Neural cell (in vitro differentiated cells): ENCODE measurements at regions not wholly inside any gene's neighbourhood (a gene's known extent, or its start where the extent isn't known, plus 50 kb on each side); places are given as distances from the start of the nearest gene placed in this dataset.

ENCODE experiments used
- H2AFZ ChIP-seq: fragments of 200-600, 300-800 bp; sonication (generic), shearing (Covaris generic); 2 replicates; pipeline ENCODE4 v1.6.0; 2014; ENCODE audit warnings: low read depth, mild to moderate bottlenecking, antibody characterized with exemption, low read length, moderate library complexity
- H3F3A ChIP-seq: fragments of 200-600 bp; shearing (Covaris generic); 2 replicates; pipeline ENCODE4 v1.6.1; 2016; ENCODE audit warnings: mild to moderate bottlenecking, moderate library complexity, mixed read lengths, antibody characterized with exemption, low read length; ENCODE audit not compliant: insufficient read depth, poor library complexity, severe bottlenecking
- H3K27ac ChIP-seq: fragments of 200-600, 300-800 bp; sonication (generic), shearing (Covaris generic); 2 replicates; pipeline ENCODE4 v1.5.1; 2014; ENCODE audit warnings: mild to moderate bottlenecking, low read length, moderate library complexity
- H3K27me3 ChIP-seq: fragments of 300-800, 200-600 bp; sonication (generic), shearing (Covaris generic); 2 replicates; pipeline ENCODE4 v1.6.0; 2014; ENCODE audit warnings: mild to moderate bottlenecking, low read depth, low read length, moderate library complexity; ENCODE audit not compliant: insufficient read depth
- H3K36me3 ChIP-seq: fragments of 300-800, 200-600 bp; sonication (generic), shearing (Covaris generic); 2 replicates; pipeline ENCODE4 v1.5.1; 2014; ENCODE audit warnings: mild to moderate bottlenecking, antibody characterized with exemption, low read length, moderate library complexity; ENCODE audit not compliant: insufficient read depth
- H3K4me2 ChIP-seq: fragments of 300-800, 200-600 bp; sonication (generic), shearing (Covaris generic); 2 replicates; pipeline ENCODE4 v1.6.0; 2014; ENCODE audit warnings: mild to moderate bottlenecking, low read length
- H3K4me3 ChIP-seq: fragments of 300-800, 200-600 bp; sonication (generic), shearing (Covaris generic); 2 replicates; pipeline ENCODE4 v1.5.1; 2014; ENCODE audit warnings: mild to moderate bottlenecking, low read length, moderate library complexity
- H3K79me2 ChIP-seq: fragments of 200-600 bp; shearing (Covaris generic); replicated peaks from 2 replicates; pipeline ENCODE4 v1.6.0; 2014; ENCODE audit warnings: mild to moderate bottlenecking, low read length, moderate library complexity; ENCODE audit not compliant: insufficient read depth
- H3K9ac ChIP-seq: fragments of 300-800, 200-600 bp; sonication (generic), shearing (Covaris generic); 2 replicates; pipeline ENCODE4 v1.6.1; 2016; ENCODE audit warnings: mild to moderate bottlenecking, low read length, mixed read lengths
- H3K9me2 ChIP-seq: fragments of 200-600 bp; shearing (Covaris generic); 2 replicates; pipeline ENCODE4 v1.6.1; 2016; ENCODE audit warnings: mild to moderate bottlenecking, low read length, mixed read lengths; ENCODE audit not compliant: insufficient read depth
- H3K9me3 ChIP-seq: fragments of 200-600, 300-800 bp; sonication (generic), shearing (Covaris generic); 2 replicates; pipeline ENCODE4 v1.6.1; 2016; ENCODE audit warnings: mild to moderate bottlenecking, mixed run types, low read length, moderate library complexity, mixed read lengths
- H4K20me1 ChIP-seq: fragments of 200-600 bp; shearing (Covaris generic); 2 replicates; pipeline ENCODE4 v1.6.1; 2016; ENCODE audit warnings: mild to moderate bottlenecking, mixed run types; ENCODE audit not compliant: insufficient read depth
- CTCF ChIP-seq: fragments of 450-650 bp; IDR thresholded peaks from 2 replicates; pipeline ENCODE4 v1.5.1; 2014; ENCODE audit warnings: antibody characterized with exemption, mild to moderate bottlenecking, moderate library complexity; ENCODE audit not compliant: poor library complexity, severe bottlenecking
- EP300 ChIP-seq: fragments of 450-650 bp; conservative IDR thresholded peaks from 2 replicates; pipeline ENCODE4 v1.6.1; 2014; ENCODE audit warnings: antibody characterized with exemption, mild to moderate bottlenecking, moderate library complexity; ENCODE audit not compliant: poor library complexity, severe bottlenecking
- EZH2 ChIP-seq: fragments of 200-600, 300-800 bp; shearing (Covaris generic), sonication (generic); IDR thresholded peaks from 2 replicates; pipeline ENCODE4 v1.6.1; 2014; ENCODE audit warnings: antibody characterized with exemption, low read length, borderline replicate concordance, mild to moderate bottlenecking; ENCODE audit not compliant: insufficient read depth, poor library complexity, severe bottlenecking
- MXI1 ChIP-seq: fragments of 450-650 bp; conservative IDR thresholded peaks from 2 replicates; pipeline ENCODE4 v1.6.1; 2014; ENCODE audit warnings: antibody characterized with exemption, mild to moderate bottlenecking; ENCODE audit not compliant: poor library complexity, severe bottlenecking
- POLR2AphosphoS5 ChIP-seq: IDR thresholded peaks from 2 replicates; pipeline ENCODE4 v1.6.1; 2012
- RAD21 ChIP-seq: fragments of 450-650 bp; conservative IDR thresholded peaks from 2 replicates; pipeline ENCODE4 v1.6.1; 2014; ENCODE audit warnings: antibody characterized with exemption, mild to moderate bottlenecking, moderate library complexity
- REST ChIP-seq: IDR thresholded peaks from 2 replicates; pipeline ENCODE4 v1.6.1; 2012; ENCODE audit warnings: borderline replicate concordance
- SMC3 ChIP-seq: fragments of 450-650 bp; conservative IDR thresholded peaks from 2 replicates; pipeline ENCODE4 v1.6.1; 2014; ENCODE audit warnings: antibody characterized with exemption, mild to moderate bottlenecking, moderate library complexity; ENCODE audit not compliant: poor library complexity
- TAF1 ChIP-seq: IDR thresholded peaks from 2 replicates; pipeline ENCODE4 v1.6.1; 2012; ENCODE audit warnings: low read depth

DNA sequence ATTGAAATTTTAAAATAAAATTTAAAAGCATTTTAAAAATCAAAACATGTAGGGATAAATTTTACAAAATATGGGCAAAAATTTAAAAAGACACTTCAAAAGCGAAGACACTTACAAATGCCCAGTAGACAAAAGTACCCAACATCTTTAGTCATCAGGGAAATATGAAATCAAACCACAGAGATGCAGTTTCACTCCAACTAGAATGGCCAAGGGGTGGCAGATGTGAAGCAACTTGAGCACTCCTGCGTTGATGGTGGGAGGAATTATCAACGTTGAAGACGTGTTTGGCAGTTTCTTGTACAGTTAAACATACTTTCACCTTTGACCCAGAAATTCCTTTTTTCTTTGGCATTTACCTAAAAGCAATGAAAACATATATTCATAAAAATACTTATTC lies 518.0 kb upstream of the SGCG start:
- Histone ChIP-seq H3K9me3 (no peaks in the 10 kb centered on the region), H3K9me2 (no peaks in the 10 kb centered on the region), H3K4me3 (no peak overlapping the region), H3K4me2 (no peak overlapping the region), H3K9ac (no peak overlapping the region), H3F3A (no peaks in the 10 kb centered on the region), H3K36me3 (no peaks in the 10 kb centered on the region), H4K20me1 (no peaks in the 10 kb centered on the region), H3K27me3 (no peaks in the 10 kb centered on the region), H3K27ac (no peak overlapping the region), H2AFZ (no peak overlapping the region), H3K79me2 (no peaks in the 10 kb centered on the region)
- TF ChIP-seq CTCF = no peak
- no peak for TF ChIP-seq EZH2
- TF ChIP-seq REST = no peak
- TF ChIP-seq MXI1 = no peak

DNA sequence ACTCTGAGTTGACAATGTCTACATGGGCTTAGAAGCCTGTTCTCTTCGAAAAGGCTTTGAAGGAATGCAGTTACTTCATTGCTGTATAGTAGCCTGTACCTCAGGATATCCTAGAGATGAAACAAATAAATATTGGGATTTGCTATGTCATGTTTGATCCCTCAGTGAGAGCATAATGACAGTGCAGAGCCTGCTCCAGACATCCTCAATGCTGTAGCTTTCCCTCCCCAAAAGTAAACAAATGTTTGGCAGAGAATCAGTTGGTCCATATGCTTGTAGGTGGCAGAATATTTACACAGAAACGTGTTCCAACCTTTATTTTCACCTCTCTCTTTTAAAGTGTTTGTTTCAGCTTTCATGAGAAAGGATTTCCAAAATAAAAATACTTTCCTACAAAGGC lies 515.3 kb upstream of the SGCG start:
- H3K27ac ChIP-seq = no peak overlapping the region
- no peaks in the 10 kb centered on the region for H3K9me2 ChIP-seq
- no peaks in the 10 kb centered on the region for H3K36me3 ChIP-seq
- H3K9ac ChIP-seq = no peak overlapping the region
- no peak overlapping the region for H3K4me2 ChIP-seq
- no peaks in the 10 kb centered on the region for H3K9me3 ChIP-seq
- no peaks in the 10 kb centered on the region for H3K27me3 ChIP-seq
- no peak for TF ChIP-seq EP300
- no peak for TF ChIP-seq TAF1
- TF ChIP-seq RAD21 = no peak
- no peak for TF ChIP-seq MXI1
- TF ChIP-seq POLR2AphosphoS5 = no peak
- no peak for TF ChIP-seq EZH2
- TF ChIP-seq CTCF = no peak
- TF ChIP-seq REST = no peak
- no peak for TF ChIP-seq SMC3
- H2AFZ ChIP-seq = no peak overlapping the region
- no peaks in the 10 kb centered on the region for H4K20me1 ChIP-seq
- H3K79me2 ChIP-seq = no peaks in the 10 kb centered on the region
- no peaks in the 10 kb centered on the region for H3F3A ChIP-seq
- no peak overlapping the region for H3K4me3 ChIP-seq
